Vagina (tissue), 2 donors: ENCODE measurements at regions not wholly inside any gene's neighbourhood (a gene's known extent, or its start where the extent isn't known, plus 50 kb on each side); places are given as distances from the start of the nearest gene placed in this dataset.

ENCODE experiments used
- POLR2A ChIP-seq, 2 donors: fragments of 450-650 bp; IDR thresholded peaks; one replicate each; pipeline ENCODE4 v1.6.1; 2017; ENCODE audit warnings: antibody characterized with exemption in 2 of 2, mild to moderate bottlenecking in 2 of 2, moderate library complexity in 2 of 2
- TF ChIP-seq, protein P1 (sequence below), 3 experiments: fragments of 450-650 bp in 2 of 3; fragments of 200-600 bp in 1 of 3; sonication (generic) in 1 of 3; IDR thresholded peaks; one replicate each; pipeline ENCODE4 v1.5.1; 2017 to 2019; ENCODE audit warnings: antibody characterized with exemption in 3 of 3, mild to moderate bottlenecking in 2 of 3, moderate library complexity in 2 of 3

GRCh38 chr9:88923653-88924288 is 67.5 kb upstream of the S1PR3 start:
- no peak for TF ChIP-seq POLR2A (IDR thresholded peaks at IDR 0.05)
- TF ChIP-seq, protein P1, sequence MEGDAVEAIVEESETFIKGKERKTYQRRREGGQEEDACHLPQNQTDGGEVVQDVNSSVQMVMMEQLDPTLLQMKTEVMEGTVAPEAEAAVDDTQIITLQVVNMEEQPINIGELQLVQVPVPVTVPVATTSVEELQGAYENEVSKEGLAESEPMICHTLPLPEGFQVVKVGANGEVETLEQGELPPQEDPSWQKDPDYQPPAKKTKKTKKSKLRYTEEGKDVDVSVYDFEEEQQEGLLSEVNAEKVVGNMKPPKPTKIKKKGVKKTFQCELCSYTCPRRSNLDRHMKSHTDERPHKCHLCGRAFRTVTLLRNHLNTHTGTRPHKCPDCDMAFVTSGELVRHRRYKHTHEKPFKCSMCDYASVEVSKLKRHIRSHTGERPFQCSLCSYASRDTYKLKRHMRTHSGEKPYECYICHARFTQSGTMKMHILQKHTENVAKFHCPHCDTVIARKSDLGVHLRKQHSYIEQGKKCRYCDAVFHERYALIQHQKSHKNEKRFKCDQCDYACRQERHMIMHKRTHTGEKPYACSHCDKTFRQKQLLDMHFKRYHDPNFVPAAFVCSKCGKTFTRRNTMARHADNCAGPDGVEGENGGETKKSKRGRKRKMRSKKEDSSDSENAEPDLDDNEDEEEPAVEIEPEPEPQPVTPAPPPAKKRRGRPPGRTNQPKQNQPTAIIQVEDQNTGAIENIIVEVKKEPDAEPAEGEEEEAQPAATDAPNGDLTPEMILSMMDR (IDR thresholded peaks at IDR 0.05), result no peak
